ENCODE measurements at regions not wholly inside any gene's neighbourhood (a gene's known extent, or its start where the extent isn't known, plus 50 kb on each side); places are given as distances from the start of the nearest gene placed in this dataset.
"Not testable (repeated sequence)": the region's sequence is repeated elsewhere in the genome, so short reads cannot be mapped to it uniquely, and the experiment has no call there.

GRCh38 chr10:120111628-120112027 is 219.1 kb downstream of the SEC23IP start:
- no peak for DNase-seq (ENCODE audit: low spot score)

DNA sequence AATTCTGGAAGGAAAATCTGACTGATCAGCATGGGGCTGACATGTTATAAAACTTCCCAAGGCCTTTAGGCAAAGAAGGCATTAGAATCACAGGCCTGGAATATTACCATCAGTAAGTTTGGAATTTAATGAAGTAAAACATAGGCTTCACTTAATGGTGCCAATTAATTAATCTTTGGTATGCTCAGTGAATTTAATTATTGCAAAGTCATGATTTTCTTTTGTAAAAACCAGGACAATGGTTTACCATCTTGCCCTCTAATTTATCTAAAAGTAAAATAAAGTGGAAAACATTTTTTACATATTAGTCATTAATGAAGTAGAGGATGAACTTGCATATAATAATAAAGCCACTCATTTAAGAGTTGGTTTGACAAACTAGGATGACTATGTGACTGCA is 220.3 kb downstream of the SEC23IP start:
- DNase-seq (ENCODE audit: low spot score): no peak

- DNase-seq (ENCODE audit: low spot score): no peak
Observed at GRCh38 chr10:120115959-120116358, 223.4 kb downstream of the SEC23IP start.

GRCh38 chr10:120121768-120122167 is 229.2 kb downstream of the SEC23IP start:
- DNase-seq (ENCODE audit: low spot score): no peak

DNA sequence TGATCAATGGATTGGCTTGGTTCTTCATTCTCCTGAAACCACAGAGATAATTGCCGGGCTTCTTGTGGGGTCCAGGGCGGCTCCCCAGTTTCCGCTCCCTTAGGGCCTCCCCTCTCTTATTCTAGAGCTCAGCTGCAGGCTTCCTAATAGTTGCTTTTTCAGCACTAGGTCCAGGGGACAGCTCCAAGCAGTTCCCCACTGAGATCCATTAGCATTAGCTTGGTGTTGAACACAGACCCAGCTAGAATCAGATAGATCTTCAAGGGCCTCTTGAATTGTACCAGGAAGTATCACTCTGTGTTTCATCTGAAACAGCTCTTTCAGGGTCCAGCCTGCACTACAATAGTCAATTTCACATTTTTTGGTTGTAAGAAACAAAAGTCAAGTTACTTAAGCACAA is 238.7 kb downstream of the SEC23IP start:
- DNase-seq (ENCODE audit: low spot score): no peak

DNA sequence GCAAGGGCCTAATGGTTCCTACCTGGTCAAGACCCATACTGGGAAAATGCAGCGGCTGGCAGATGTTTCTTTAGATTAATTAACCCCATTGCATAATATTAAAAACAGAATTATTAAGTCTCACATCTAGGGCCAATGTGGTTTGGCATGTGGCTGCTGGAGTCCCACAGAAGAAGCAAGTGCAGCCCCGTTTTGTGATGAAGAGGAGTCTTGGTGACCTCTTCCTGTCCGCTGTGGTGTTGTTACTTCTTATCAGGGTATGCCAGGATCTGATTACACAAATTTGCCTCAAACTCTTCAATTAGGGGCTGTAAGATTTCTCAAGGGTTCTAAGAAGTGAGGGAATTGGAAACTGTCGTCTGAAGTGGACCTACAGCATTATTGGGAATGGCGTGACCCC is 240.3 kb downstream of the SEC23IP start:
- no peak for DNase-seq (ENCODE audit: low spot score)

GRCh38 chr10:120138689-120139088 is 246.2 kb downstream of the SEC23IP start:
- no peak for DNase-seq (ENCODE audit: low spot score)

DNA sequence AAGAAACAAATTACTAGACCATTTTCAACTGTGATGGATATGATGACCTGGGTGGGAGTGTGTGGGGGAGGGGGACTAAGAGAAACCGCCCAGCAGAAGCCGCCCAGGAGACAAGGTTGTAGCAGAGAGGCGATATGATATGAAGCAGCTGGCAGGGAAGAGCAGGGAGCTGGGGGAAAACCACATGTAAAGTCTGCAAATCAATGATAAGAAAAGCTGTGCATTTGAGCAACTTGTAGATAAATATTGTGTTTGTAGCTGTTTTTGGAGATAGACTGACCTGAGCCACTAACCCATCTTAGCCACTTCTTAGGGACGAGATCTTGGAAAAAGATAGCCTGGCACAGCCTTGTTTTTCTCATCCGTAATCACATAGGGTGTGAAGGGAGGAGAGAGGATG is 252.6 kb downstream of the SEC23IP start:
- DNase-seq (ENCODE audit: low spot score): no peak

GRCh38 chr10:120156614-120157274 is 264.2 kb downstream of the SEC23IP start:
- no peak for DNase-seq (ENCODE audit: low spot score)

- no peak for DNase-seq (ENCODE audit: low spot score)
Observed at GRCh38 chr10:120161111-120161510, 268.6 kb downstream of the SEC23IP start.

GRCh38 chr10:120162471-120162870 is 269.9 kb downstream of the SEC23IP start:
- no peak for DNase-seq (ENCODE audit: low spot score)

- DNase-seq (ENCODE audit: low spot score): no peak
Observed at GRCh38 chr10:120172356-120172755, 279.8 kb downstream of the SEC23IP start.

- DNase-seq (ENCODE audit: low spot score): no peak
Observed at GRCh38 chr10:120174491-120174890, 282.0 kb downstream of the SEC23IP start.

- no peak for DNase-seq (ENCODE audit: low spot score)
Observed at GRCh38 chr10:120177330-120177729, 279.7 kb upstream of the PLPP4 start.

DNA sequence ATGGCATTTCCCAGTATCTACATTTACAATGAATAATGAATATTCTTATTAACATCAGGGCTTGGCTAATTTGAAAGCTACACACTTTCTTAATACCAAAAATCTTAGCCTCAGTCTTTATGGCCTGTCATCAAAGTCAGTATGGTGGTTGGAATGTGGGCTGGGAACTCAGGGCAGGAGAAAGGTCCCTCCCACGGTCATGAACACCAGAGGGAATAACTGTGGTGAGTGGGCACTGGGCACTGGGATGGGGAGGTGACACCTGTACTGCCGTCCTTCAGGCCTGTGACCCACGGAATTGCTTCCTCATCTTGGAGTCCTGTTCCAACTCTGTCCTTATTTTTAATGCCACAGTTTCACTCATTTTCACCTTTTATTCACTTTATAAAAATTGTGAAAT is 276.9 kb upstream of the PLPP4 start:
- DNase-seq (ENCODE audit: low spot score): no peak

- no peak for DNase-seq (ENCODE audit: low spot score)
Observed at GRCh38 chr10:120181154-120181553, 275.9 kb upstream of the PLPP4 start.

- DNase-seq (ENCODE audit: low spot score): no peak
Observed at GRCh38 chr10:120182431-120182830, 274.6 kb upstream of the PLPP4 start.

DNA sequence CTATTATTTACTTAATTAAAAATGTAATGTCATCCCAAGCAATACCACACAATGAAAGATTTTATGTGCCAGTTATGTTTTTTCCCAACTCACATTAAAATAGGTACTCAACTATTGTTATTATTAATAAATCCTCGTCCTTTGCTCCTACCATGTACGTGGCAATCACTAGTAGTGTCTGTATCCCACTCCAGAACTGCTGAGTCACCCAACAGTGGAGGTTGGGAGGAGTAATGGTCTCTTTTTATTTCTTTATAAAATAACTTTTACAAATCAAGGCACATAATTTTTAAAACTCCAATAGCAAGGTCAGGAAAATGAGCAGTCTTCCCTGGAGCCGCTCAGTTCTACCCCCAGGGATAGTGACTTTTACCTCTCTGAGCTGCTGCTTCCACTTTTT is 273.5 kb upstream of the PLPP4 start:
- no peak for DNase-seq (ENCODE audit: low spot score)

- DNase-seq (ENCODE audit: low spot score): no peak
Observed at GRCh38 chr10:120184547-120185337, 272.3 kb upstream of the PLPP4 start.

- no peak for DNase-seq (ENCODE audit: low spot score)
Observed at GRCh38 chr10:120186506-120186905, 270.5 kb upstream of the PLPP4 start.

- not testable (repeated sequence) for DNase-seq (ENCODE audit: low spot score)
Observed at GRCh38 chr10:120187168-120187567, 269.9 kb upstream of the PLPP4 start.

DNA sequence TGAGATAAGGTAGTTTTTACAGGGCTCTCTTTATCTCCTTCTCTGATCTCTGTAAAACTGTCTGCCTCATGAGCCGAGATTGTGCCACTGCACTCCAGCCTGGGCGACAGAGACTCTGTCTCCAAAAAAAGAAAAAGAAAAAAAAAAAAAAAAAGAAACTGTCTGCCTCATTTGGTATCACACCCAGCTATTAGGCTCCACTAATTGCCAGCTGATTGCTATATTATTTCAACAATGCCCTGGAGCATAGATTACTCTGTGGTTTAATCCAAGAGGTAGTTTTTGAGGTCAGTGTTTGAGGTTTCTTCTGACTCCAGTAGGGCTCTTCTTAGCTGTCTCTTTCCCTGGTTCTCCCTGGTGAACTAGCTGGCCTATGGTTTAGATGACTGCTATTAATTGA is 268.1 kb upstream of the PLPP4 start:
- DNase-seq (ENCODE audit: low spot score): no peak

- DNase-seq (ENCODE audit: low spot score): no peak
Observed at GRCh38 chr10:120195984-120196712, 260.9 kb upstream of the PLPP4 start.

Measured in AG08395 (cell line).